Liver (tissue), 7 donors: ENCODE measurements at regions not wholly inside any gene's neighbourhood (a gene's known extent, or its start where the extent isn't known, plus 50 kb on each side); places are given as distances from the start of the nearest gene placed in this dataset.

Experiments
- DNase-seq: peaks from one replicate; pipeline ENCODE4 v3.0.0-alpha.2; 2017; ENCODE audit warnings: low spot score
- H3K27ac ChIP-seq, 2 donors: one replicate each; pipeline ENCODE4 v1.7.0; 2013; ENCODE audit warnings: inconsistent platforms in 2 of 2, low read length in 2 of 2, control low read depth in 1 of 2, low read depth in 1 of 2, mild to moderate bottlenecking in 1 of 2
- H3K27me3 ChIP-seq, 4 donors: one replicate each; pipeline versions ENCODE4 v1.6.1 to v1.7.0; 2013; ENCODE audit warnings: low read length in 3 of 4, inconsistent platforms in 1 of 4, mild to moderate bottlenecking in 1 of 4, moderate library complexity in 1 of 4; ENCODE audit not compliant: control insufficient read depth in 4 of 4, insufficient read depth in 4 of 4
- H3K36me3 ChIP-seq, 4 donors: one replicate each; pipeline versions ENCODE4 v1.6.1 to v1.7.0; 2013; ENCODE audit warnings: low read length in 3 of 4, mild to moderate bottlenecking in 3 of 4, low read depth in 1 of 4, moderate library complexity in 1 of 4; ENCODE audit not compliant: control insufficient read depth in 4 of 4, insufficient read depth in 3 of 4
- H3K4me1 ChIP-seq, 4 donors: one replicate each; pipeline versions ENCODE4 v1.6.1 to v1.7.0; 2013; ENCODE audit warnings: low read length in 3 of 4, mild to moderate bottlenecking in 3 of 4, moderate library complexity in 1 of 4; ENCODE audit not compliant: control insufficient read depth in 4 of 4, insufficient read depth in 4 of 4
- H3K4me3 ChIP-seq, 3 donors: one replicate each; pipeline versions ENCODE4 v1.6.1 to v1.7.0; 2013; ENCODE audit warnings: low read length in 3 of 3, control low read depth in 1 of 3, low read depth in 1 of 3, mild to moderate bottlenecking in 1 of 3
- H3K9ac ChIP-seq, 2 donors: one replicate each; pipeline ENCODE4 v1.7.0; 2013; ENCODE audit warnings: low read length in 2 of 2, mild to moderate bottlenecking in 2 of 2, moderate library complexity in 2 of 2, control low read depth in 1 of 2, low read depth in 1 of 2
- H3K9me3 ChIP-seq, 4 donors: one replicate each; pipeline versions ENCODE4 v1.6.1 to v1.7.0; 2013; ENCODE audit warnings: low read length in 3 of 4; ENCODE audit not compliant: control insufficient read depth in 4 of 4
- ATF3 ChIP-seq: IDR thresholded peaks from 2 replicates; pipeline ENCODE4 v1.6.1; 2016; ENCODE audit warnings: antibody characterized with exemption
- EGR1 ChIP-seq, 2 donors: IDR thresholded peaks; 2 replicates each; pipeline ENCODE4 v1.6.1; 2016 to 2018; ENCODE audit warnings: antibody characterized with exemption in 2 of 2, low read depth in 2 of 2
- FOXA1 ChIP-seq: IDR thresholded peaks from 2 replicates; pipeline ENCODE4 v1.6.1; 2016; ENCODE audit warnings: antibody characterized with exemption
- FOXA2 ChIP-seq: IDR thresholded peaks from 2 replicates; pipeline ENCODE4 v1.6.1; 2016; ENCODE audit warnings: antibody characterized with exemption
- GABPA ChIP-seq, 2 donors: IDR thresholded peaks in 1 of 2; conservative IDR thresholded peaks in 1 of 2; 2 replicates each; pipeline ENCODE4 v1.6.1; 2016; ENCODE audit warnings: antibody characterized with exemption in 2 of 2, mild to moderate bottlenecking in 1 of 2, moderate library complexity in 1 of 2
- HNF4A ChIP-seq, 2 donors: conservative IDR thresholded peaks; 2 replicates each; pipeline ENCODE4 v1.6.1; 2016; ENCODE audit warnings: antibody characterized with exemption in 2 of 2, mild to moderate bottlenecking in 2 of 2
- HNF4G ChIP-seq: IDR thresholded peaks from 2 replicates; pipeline ENCODE4 v1.6.1; 2016; ENCODE audit warnings: antibody characterized with exemption
- JUND ChIP-seq, 2 donors: IDR thresholded peaks; 2 replicates each; pipeline ENCODE4 v1.6.1; 2016; ENCODE audit warnings: antibody characterized with exemption in 2 of 2
- NR2F2 ChIP-seq: IDR thresholded peaks from 2 replicates; pipeline ENCODE4 v1.6.1; 2016; ENCODE audit warnings: antibody characterized with exemption
- RAD21 ChIP-seq, 2 donors: IDR thresholded peaks; 2 replicates each; pipeline ENCODE4 v1.6.1; 2016; ENCODE audit warnings: antibody characterized with exemption in 2 of 2, mild to moderate bottlenecking in 2 of 2
- RXRA ChIP-seq, 2 donors: IDR thresholded peaks; 2 replicates each; pipeline ENCODE4 v1.6.1; 2017 to 2018; ENCODE audit warnings: antibody characterized with exemption in 2 of 2, mild to moderate bottlenecking in 1 of 2
- SP1 ChIP-seq: IDR thresholded peaks from 2 replicates; pipeline ENCODE4 v1.6.1; 2018; ENCODE audit warnings: antibody characterized with exemption, mild to moderate bottlenecking
- TAF1 ChIP-seq: conservative IDR thresholded peaks from 2 replicates; pipeline ENCODE4 v1.6.1; 2016; ENCODE audit warnings: antibody characterized with exemption, mild to moderate bottlenecking
- YY1 ChIP-seq: IDR thresholded peaks from 2 replicates; pipeline ENCODE4 v1.6.1; 2016; ENCODE audit warnings: antibody characterized with exemption, mild to moderate bottlenecking
- WGBS: extraction: QIAGEN DNeasy Blood & Tissue Kit; methylation state at CpG from one replicate; pipeline ENCODE4 v1.1.7; 2013; 5-methylcytosine and 5-hydroxymethylcytosine counted together
- TF ChIP-seq, protein P1 (sequence below): IDR thresholded peaks from 2 replicates; pipeline ENCODE4 v1.6.1; 2016; ENCODE audit warnings: antibody characterized with exemption
- donor health status: healthy.
- donor health status: healthy.
- donor health status: healthy.
- donor health status: healthy.

DNA sequence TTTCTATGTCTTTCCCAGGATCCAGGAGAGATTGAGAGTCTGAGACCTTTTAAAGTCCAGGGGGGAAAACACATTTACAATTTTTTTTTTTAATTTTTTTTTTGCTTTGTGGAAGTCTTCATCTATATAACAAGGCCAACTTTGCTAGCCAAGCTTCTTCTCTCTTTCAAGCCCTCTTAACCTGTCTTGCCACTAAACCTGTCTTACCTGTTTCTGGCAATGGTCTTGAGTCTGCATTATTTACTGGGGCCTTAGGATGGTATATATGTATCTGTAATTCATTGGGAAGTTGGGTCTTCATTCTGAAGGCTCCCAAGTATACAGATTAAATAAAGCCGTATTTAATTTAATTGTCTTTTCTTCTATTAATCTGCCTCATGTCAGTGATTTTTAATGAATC, 750.9 kb upstream of the B3GALT2 start (continued):
- TF ChIP-seq SP1 (no peak), EGR1 (IDR thresholded peaks at IDR 0.05; ENCODE audit: low read depth in 2 of 2) (no peak), NR2F2 (no peak), HNF4G (no peak), RXRA (IDR thresholded peaks at IDR 0.05) (no peak), FOXA1 (no peak), GABPA (IDR thresholded peaks at IDR 0.05 in 1 of 2, conservative IDR thresholded peaks at IDR 0.05 in 1 of 2) (no peak), YY1 (no peak)
- TF ChIP-seq, protein P1, sequence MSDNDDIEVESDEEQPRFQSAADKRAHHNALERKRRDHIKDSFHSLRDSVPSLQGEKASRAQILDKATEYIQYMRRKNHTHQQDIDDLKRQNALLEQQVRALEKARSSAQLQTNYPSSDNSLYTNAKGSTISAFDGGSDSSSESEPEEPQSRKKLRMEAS: no peak

DNA sequence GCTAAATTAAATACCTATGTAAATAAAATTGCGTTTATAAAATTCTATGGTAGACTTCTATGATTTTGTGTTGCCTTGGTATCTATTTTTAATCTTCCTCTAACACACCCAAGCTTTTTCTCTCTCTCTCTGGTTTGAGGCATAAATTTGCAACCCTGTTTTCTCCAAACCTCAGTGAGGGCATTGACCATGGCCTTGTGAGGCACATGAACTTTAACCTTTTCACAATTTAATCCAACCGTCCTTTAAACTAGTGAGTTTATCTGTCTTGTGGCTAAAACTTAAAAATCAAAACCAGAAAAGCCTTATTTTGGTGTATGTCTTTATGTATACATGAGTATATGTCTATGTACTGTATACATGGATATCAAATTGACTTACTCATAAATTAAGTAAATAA, 746.6 kb upstream of the B3GALT2 start:
- Histone ChIP-seq H3K27me3 (no peaks in the 10 kb centered on the region), H3K36me3 (no peaks in the 10 kb centered on the region), H3K9me3 (peaks cover 0 to 1% (median 0%) of the 10 kb centered on the region in 4 donors), H3K9ac (no peak overlapping the region), H3K4me1 (peaks cover 1 to 9% (median 5%) of the 10 kb centered on the region in 4 donors), H3K27ac (no peak overlapping the region), H3K4me3 (no peak overlapping the region)
- 51% methylated on average over 2 of the region's 2 CpGs for WGBS
- DNase-seq: no peak
- TF ChIP-seq HNF4A (conservative IDR thresholded peaks at IDR 0.05) (peak; percentile 54 to 60), NR2F2 (peak; percentile 52), RAD21 (IDR thresholded peaks at IDR 0.05) (peak; percentile 36 to 38), TAF1 (no peak), ATF3 (no peak), RXRA (IDR thresholded peaks at IDR 0.05) (peak; percentile 73 to 76)

- Histone ChIP-seq H3K9ac (no peak overlapping the region), H3K9me3 (peaks cover 7 to 13% (median 7%) of the 10 kb centered on the region in 4 donors), H3K27ac (no peak overlapping the region), H3K36me3 (no peaks in the 10 kb centered on the region), H3K4me1 (peaks cover 1 to 9% (median 5%) of the 10 kb centered on the region in 4 donors), H3K4me3 (no peak overlapping the region), H3K27me3 (no peaks in the 10 kb centered on the region)
- 96% methylated on average over 8 of the region's 8 CpGs for WGBS
- no peak for DNase-seq
- no peak for TF ChIP-seq JUND (IDR thresholded peaks at IDR 0.05)
- no peak for TF ChIP-seq HNF4G
- no peak for TF ChIP-seq FOXA1
- TF ChIP-seq ATF3: no peak
- TF ChIP-seq HNF4A (conservative IDR thresholded peaks at IDR 0.05): no peak
- no peak for TF ChIP-seq YY1
- TF ChIP-seq FOXA2: no peak
- TF ChIP-seq GABPA (IDR thresholded peaks at IDR 0.05 in 1 of 2, conservative IDR thresholded peaks at IDR 0.05 in 1 of 2): no peak
- no peak for TF ChIP-seq SP1
These were observed 744.9 kb upstream of the B3GALT2 start for GRCh38 chr1:193931356-193931755.

DNA sequence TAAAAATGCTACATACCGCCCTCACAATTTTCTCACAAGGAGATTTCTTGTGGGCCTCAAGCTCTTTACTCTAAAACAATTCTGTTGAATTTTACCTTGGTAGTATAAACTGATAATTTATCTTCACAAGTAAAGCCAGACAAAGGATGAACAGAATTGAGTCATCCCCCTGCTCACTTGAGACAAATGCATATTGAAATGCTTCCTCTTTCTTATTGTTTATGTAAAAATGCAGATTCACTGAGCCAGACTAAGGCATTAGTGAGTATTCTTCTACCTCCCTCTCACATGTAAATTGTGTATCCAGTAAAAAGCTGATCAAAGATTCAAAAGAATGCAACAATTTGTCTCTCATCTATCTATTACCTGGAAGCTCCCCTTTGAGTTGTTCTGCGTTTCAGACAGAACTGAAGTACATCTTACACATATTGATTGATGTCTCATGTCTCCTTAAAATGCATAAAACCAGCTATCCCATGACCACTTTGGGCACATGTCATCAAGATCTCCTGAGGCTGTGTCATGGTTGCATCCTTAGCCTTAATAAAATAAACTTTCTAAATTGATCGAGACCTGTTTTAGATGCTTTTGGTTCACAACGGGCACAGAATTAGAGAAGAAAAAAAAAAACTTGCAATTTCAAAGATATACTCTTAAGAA, 743.1 kb upstream of the B3GALT2 start:
- peaks cover 7 to 13% (median 8%) of the 10 kb centered on the region in 4 donors for H3K9me3 ChIP-seq
- H3K9ac ChIP-seq: no peak overlapping the region
- H3K27me3 ChIP-seq: no peaks in the 10 kb centered on the region
- no peak overlapping the region for H3K4me3 ChIP-seq
- TF ChIP-seq SP1 (no peak), HNF4A (conservative IDR thresholded peaks at IDR 0.05) (no peak)
- WGBS: 92% methylated on average over 4 of the region's 4 CpGs
- no peaks in the 10 kb centered on the region for H3K36me3 ChIP-seq
- H3K27ac ChIP-seq: no peak overlapping the region
- H3K4me1 ChIP-seq: peaks cover 1 to 9% (median 5%) of the 10 kb centered on the region in 4 donors
- no peak for DNase-seq
